ENCODE measurements at regions not wholly inside any gene's neighbourhood (a gene's known extent, or its start where the extent isn't known, plus 50 kb on each side); places are given as distances from the start of the nearest gene placed in this dataset.
"Not testable (repeated sequence)": the region's sequence is repeated elsewhere in the genome, so short reads cannot be mapped to it uniquely, and the experiment has no call there.

DNA sequence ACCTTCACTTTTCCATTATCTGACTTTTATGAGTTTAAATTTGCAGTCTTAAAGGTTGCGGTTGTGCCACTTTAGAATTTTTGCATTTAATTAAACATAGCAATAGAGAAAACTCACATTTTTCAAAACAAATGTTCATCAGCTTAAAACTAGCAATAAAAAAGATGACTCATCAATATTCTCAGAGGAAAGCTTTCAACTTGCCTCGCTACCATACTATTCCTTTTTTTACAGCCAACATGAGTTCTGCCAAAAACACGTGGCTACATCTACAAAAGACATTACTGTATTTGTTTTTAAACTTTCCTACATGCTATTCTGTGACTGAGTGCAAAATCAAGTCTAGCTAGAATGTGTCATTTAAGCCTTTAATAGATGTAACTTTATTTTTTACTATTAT lies 497.1 kb downstream of the RPS29 start:
- TF ChIP-seq, protein P1, sequence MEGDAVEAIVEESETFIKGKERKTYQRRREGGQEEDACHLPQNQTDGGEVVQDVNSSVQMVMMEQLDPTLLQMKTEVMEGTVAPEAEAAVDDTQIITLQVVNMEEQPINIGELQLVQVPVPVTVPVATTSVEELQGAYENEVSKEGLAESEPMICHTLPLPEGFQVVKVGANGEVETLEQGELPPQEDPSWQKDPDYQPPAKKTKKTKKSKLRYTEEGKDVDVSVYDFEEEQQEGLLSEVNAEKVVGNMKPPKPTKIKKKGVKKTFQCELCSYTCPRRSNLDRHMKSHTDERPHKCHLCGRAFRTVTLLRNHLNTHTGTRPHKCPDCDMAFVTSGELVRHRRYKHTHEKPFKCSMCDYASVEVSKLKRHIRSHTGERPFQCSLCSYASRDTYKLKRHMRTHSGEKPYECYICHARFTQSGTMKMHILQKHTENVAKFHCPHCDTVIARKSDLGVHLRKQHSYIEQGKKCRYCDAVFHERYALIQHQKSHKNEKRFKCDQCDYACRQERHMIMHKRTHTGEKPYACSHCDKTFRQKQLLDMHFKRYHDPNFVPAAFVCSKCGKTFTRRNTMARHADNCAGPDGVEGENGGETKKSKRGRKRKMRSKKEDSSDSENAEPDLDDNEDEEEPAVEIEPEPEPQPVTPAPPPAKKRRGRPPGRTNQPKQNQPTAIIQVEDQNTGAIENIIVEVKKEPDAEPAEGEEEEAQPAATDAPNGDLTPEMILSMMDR (conservative IDR thresholded peaks at IDR 0.05; ENCODE audit: low read length) = no peak
- DNase-seq (ENCODE audit: low read depth) = no peak
- no peak overlapping the region for H3K4me3 ChIP-seq (ENCODE audit: low read length)

DNA sequence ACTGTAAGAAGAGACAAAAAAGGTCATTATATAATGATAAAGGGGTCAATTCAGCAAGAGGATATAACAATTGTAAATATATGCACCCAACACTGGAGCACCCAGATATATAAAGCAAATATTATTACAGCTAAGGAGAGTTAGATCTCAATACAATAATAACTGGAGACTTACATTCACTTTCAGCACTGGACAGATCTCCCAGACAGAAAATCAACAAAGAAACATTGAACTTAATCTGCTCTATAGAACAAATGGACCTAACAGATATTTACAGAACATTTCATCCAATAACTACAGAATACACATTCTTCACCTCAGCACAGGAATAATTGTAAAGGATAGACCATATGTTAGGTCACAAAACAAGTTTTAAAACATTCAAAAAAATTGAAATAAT lies 512.9 kb downstream of the RPS29 start:
- DNase-seq (ENCODE audit: low read depth); H3K4me3 ChIP-seq (ENCODE audit: low read length): not testable (repeated sequence)

DNA sequence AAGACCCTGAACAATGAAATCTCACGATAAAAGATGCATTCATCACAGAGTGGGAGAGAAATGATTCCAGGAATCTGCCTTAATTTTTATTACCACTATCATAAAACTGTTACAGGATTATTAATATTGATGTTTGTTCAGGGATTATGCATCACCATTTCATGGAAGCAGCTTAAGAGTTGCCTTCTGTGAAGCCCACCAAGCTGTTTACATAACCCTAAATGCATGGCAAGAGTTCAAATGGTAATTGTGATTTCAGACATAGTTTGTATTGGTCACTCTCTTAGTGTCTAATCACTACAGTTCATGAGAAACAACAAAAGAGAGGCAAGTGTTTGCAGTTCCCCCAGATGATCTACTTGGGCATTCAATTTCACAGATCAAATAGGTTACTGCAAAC lies 527.7 kb downstream of the RPS29 start:
- TF ChIP-seq, protein P1 (conservative IDR thresholded peaks at IDR 0.05; ENCODE audit: low read length) = no peak
- DNase-seq (ENCODE audit: low read depth) = no peak
- no peak overlapping the region for H3K4me3 ChIP-seq (ENCODE audit: low read length)

DNA sequence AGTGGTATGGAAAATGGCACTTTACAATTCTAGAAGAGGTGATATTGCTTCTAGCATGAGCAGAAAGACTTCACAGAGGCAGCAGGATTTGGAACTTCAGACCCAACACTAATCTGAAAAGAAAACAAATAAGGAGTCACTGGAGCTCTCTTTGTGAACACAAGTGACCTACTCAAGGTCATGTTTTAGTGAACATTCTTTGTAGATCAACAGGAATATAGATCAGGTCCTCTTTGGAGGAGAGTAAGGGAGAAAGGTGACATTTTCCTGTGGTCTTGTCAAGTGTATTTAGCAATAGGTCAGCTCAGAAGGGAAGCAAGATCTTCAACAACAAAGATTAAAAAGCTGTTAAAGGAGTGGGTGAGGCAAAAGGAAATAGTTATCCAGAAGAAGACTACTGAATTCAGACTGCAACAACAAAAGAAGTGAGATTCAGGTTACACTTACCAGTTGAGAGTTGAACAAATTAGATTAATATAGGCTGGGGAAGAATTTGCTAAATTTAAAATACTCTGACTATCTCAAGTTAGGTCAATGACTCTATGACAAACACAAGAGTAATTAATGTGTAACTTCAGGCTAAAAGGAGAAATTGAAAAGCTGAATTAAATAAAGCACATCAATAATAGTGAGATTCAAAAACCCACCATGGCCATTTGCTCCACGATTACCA lies 528.2 kb downstream of the RPS29 start:
- no peak overlapping the region for H3K4me3 ChIP-seq (ENCODE audit: low read length)
- TF ChIP-seq, protein P1 (conservative IDR thresholded peaks at IDR 0.05; ENCODE audit: low read length) = no peak
- DNase-seq (ENCODE audit: low read depth) = no peak

DNA sequence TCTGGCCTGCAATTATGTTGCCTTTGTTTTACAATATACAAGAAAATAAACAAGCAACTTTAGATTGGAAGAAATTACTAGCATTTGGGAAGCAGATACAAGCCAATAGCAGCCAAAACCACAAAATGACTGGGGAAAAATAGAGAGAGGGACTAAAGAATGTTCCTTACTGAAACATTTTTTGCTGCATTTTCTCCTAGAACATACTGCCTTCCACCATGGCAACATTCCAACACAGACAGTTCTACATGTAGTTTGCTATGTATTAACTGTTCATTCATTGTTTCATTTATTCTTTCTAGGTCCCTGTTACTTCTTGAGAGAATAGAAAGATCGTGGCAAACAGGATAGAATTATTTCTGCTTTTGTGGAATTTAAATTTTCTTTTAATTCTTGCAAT lies 530.2 kb downstream of the RPS29 start:
- no peak overlapping the region for H3K4me3 ChIP-seq (ENCODE audit: low read length)
- TF ChIP-seq, protein P1 (conservative IDR thresholded peaks at IDR 0.05; ENCODE audit: low read length) = no peak
- peak; percentile 11 for DNase-seq (ENCODE audit: low read depth)

DNA sequence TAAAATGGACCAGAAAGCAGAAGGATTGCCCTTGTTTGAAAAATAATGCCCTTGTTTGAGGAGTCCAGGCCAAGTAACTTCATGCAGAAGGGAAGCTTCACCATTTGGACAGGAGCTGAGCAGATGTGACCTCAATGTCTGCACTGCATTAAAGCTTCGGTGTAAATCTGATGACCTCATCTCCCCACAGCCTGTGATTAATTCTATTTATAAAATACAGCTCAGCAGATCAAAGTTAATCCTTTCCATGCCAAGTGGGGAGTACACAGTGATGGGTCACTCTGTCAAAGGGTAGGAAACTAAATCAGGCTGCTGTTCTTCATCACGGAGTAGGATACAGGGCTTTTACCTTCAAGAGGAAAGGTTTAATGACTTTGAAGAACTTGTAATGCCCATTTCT lies 533.7 kb downstream of the RPS29 start:
- peak; percentile 56 for DNase-seq (ENCODE audit: low read depth)
- TF ChIP-seq, protein P1 (conservative IDR thresholded peaks at IDR 0.05; ENCODE audit: low read length) = no peak
- H3K4me3 ChIP-seq (ENCODE audit: low read length) = no peak overlapping the region

DNA sequence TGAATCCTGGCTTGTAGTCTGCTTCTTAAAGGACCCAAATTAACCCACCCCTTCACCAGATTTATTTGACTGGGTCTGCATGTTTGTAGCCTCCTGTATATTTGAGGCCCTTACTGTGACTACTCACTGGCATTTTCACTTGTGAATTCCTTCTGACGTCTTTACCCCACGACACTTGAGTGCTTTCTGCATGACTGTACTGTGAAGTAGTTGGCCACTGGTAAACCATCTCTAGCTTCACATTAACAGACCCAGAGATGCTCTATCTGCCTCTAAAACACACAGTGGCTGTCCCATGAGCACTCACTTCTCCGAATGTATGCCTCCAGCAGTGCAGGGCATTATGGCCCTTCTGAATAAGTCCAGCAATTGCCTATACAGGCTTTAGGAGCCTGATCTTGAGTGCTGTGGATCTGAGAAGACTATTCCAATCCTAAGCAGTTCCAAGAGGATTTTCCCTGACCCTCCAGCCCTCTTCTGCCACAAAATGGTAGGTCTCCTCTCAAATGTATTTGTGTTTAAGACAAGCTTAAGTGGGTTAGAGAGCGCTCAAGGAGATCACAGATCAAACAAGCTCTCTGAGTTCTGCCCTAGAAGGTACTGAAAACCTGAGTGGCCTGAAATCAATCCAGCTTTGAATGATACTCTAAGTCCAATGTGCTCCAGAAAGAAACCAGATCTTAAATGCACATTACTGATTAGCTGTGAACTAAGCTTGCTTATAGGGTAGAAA lies 534.7 kb downstream of the RPS29 start:
- no peak overlapping the region for H3K4me3 ChIP-seq (ENCODE audit: low read length)
- TF ChIP-seq, protein P1 (conservative IDR thresholded peaks at IDR 0.05; ENCODE audit: low read length) = no peak
- DNase-seq (ENCODE audit: low read depth) = peak; percentile 58

All from AG10803 (cell line).